ENCODE measurements at regions not wholly inside any gene's neighbourhood (a gene's known extent, or its start where the extent isn't known, plus 50 kb on each side); places are given as distances from the start of the nearest gene placed in this dataset.
"Not testable (repeated sequence)": the region's sequence is repeated elsewhere in the genome, so short reads cannot be mapped to it uniquely, and the experiment has no call there.

- H3K9me3 Mint-ChIP-seq (ENCODE audit: insufficient read depth); H3K9me3 ChIP-seq (ENCODE audit: control extremely low read depth in 1 of 3, control insufficient read depth in 2 of 3, insufficient read depth in 1 of 3, low read length in 2 of 3); H3K4me2 ChIP-seq (replicated peaks; ENCODE audit: low read depth, low read length, poor library complexity, severe bottlenecking); CTCF ChIA-PET; H3K4me1 ChIP-seq (ENCODE audit: control insufficient read depth in 2 of 2, insufficient read depth in 2 of 2, low read length in 2 of 2); H3K4me3 Mint-ChIP-seq; H3K27me3 ChIP-seq (replicated peaks in 1 of 4; ENCODE audit: control extremely low read depth in 1 of 4, control insufficient read depth in 3 of 4, insufficient read depth in 4 of 4, low read length in 3 of 4); H3K27ac Mint-ChIP-seq; H2AFZ ChIP-seq (ENCODE audit: insufficient read depth, low read depth, low read length, poor library complexity, severe bottlenecking); H3K9ac ChIP-seq (ENCODE audit: low read length); H3K79me2 ChIP-seq (ENCODE audit: control insufficient read depth, insufficient read depth, low read length); intact Hi-C loops (cut with micrococcal nuclease); H4K20me1 ChIP-seq (ENCODE audit: control insufficient read depth, insufficient read depth, low read length, poor library complexity, severe bottlenecking); H3K4me3 ChIP-seq (ENCODE audit: control extremely low read depth in 1 of 5, extremely low read depth in 1 of 5, insufficient read depth in 1 of 5, low read depth in 2 of 5, low read length in 4 of 5); H3K27ac ChIP-seq (ENCODE audit: low read length in 2 of 2); DNase-seq; ATAC-seq (ENCODE audit: low read depth); H3K4me1 Mint-ChIP-seq; H3K36me3 ChIP-seq (replicated peaks in 1 of 2; ENCODE audit: control extremely low read depth in 1 of 2, control insufficient read depth in 1 of 2, extremely low read depth in 1 of 2, insufficient read depth in 2 of 2, low read length in 1 of 2); POLR2A ChIA-PET: not testable (repeated sequence)
- peaks cover 19% of the 10 kb centered on the region for H3K27me3 Mint-ChIP-seq
- 2% methylated on average over 6 of the region's 11 CpGs for WGBS (ENCODE audit: insufficient coverage)
Measured at GRCh38 chr4:8961343-8961742, 89.7 kb upstream of the HMX1 start.

GRCh38 chr4:8959471-8959870, 87.8 kb upstream of the HMX1 start:
- H3K4me1 Mint-ChIP-seq; H4K20me1 ChIP-seq (ENCODE audit: control insufficient read depth, insufficient read depth, low read length, poor library complexity, severe bottlenecking); H3K79me2 ChIP-seq (ENCODE audit: control insufficient read depth, insufficient read depth, low read length); H3K9me3 ChIP-seq (ENCODE audit: control extremely low read depth in 1 of 3, control insufficient read depth in 2 of 3, insufficient read depth in 1 of 3, low read length in 2 of 3); H3K27ac Mint-ChIP-seq; DNase-seq; H3K27ac ChIP-seq (ENCODE audit: low read length in 2 of 2); H3K36me3 ChIP-seq (replicated peaks in 1 of 2; ENCODE audit: control extremely low read depth in 1 of 2, control insufficient read depth in 1 of 2, extremely low read depth in 1 of 2, insufficient read depth in 2 of 2, low read length in 1 of 2); intact Hi-C loops (cut with micrococcal nuclease); H3K4me2 ChIP-seq (replicated peaks; ENCODE audit: low read depth, low read length, poor library complexity, severe bottlenecking); ATAC-seq (ENCODE audit: low read depth); H3K27me3 ChIP-seq (replicated peaks in 1 of 4; ENCODE audit: control extremely low read depth in 1 of 4, control insufficient read depth in 3 of 4, insufficient read depth in 4 of 4, low read length in 3 of 4); CTCF ChIA-PET; H3K9me3 Mint-ChIP-seq (ENCODE audit: insufficient read depth); H3K4me3 Mint-ChIP-seq; H3K4me1 ChIP-seq (ENCODE audit: control insufficient read depth in 2 of 2, insufficient read depth in 2 of 2, low read length in 2 of 2); H3K9ac ChIP-seq (ENCODE audit: low read length); H3K4me3 ChIP-seq (ENCODE audit: control extremely low read depth in 1 of 5, extremely low read depth in 1 of 5, insufficient read depth in 1 of 5, low read depth in 2 of 5, low read length in 4 of 5); H2AFZ ChIP-seq (ENCODE audit: insufficient read depth, low read depth, low read length, poor library complexity, severe bottlenecking); POLR2A ChIA-PET: not testable (repeated sequence)
- peaks cover 18% of the 10 kb centered on the region for H3K27me3 Mint-ChIP-seq
- 50% methylated on average over 10 of the region's 18 CpGs for WGBS (ENCODE audit: insufficient coverage)

- H3K27ac Mint-ChIP-seq; H4K20me1 ChIP-seq (ENCODE audit: control insufficient read depth, insufficient read depth, low read length, poor library complexity, severe bottlenecking); H3K27ac ChIP-seq (ENCODE audit: low read length in 2 of 2); H3K9ac ChIP-seq (ENCODE audit: low read length); intact Hi-C loops (cut with micrococcal nuclease); H3K4me3 Mint-ChIP-seq; H3K4me2 ChIP-seq (replicated peaks; ENCODE audit: low read depth, low read length, poor library complexity, severe bottlenecking); H3K36me3 ChIP-seq (replicated peaks in 1 of 2; ENCODE audit: control extremely low read depth in 1 of 2, control insufficient read depth in 1 of 2, extremely low read depth in 1 of 2, insufficient read depth in 2 of 2, low read length in 1 of 2); ATAC-seq (ENCODE audit: low read depth); H3K4me1 ChIP-seq (ENCODE audit: control insufficient read depth in 2 of 2, insufficient read depth in 2 of 2, low read length in 2 of 2); H3K4me3 ChIP-seq (ENCODE audit: control extremely low read depth in 1 of 5, extremely low read depth in 1 of 5, insufficient read depth in 1 of 5, low read depth in 2 of 5, low read length in 4 of 5); CTCF ChIA-PET; H2AFZ ChIP-seq (ENCODE audit: insufficient read depth, low read depth, low read length, poor library complexity, severe bottlenecking); H3K9me3 ChIP-seq (ENCODE audit: control extremely low read depth in 1 of 3, control insufficient read depth in 2 of 3, insufficient read depth in 1 of 3, low read length in 2 of 3); H3K4me1 Mint-ChIP-seq; H3K27me3 ChIP-seq (replicated peaks in 1 of 4; ENCODE audit: control extremely low read depth in 1 of 4, control insufficient read depth in 3 of 4, insufficient read depth in 4 of 4, low read length in 3 of 4); DNase-seq; H3K79me2 ChIP-seq (ENCODE audit: control insufficient read depth, insufficient read depth, low read length); POLR2A ChIA-PET; H3K9me3 Mint-ChIP-seq (ENCODE audit: insufficient read depth): not testable (repeated sequence)
- WGBS (ENCODE audit: insufficient coverage): 94% methylated on average over 14 of the region's 16 CpGs
- H3K27me3 Mint-ChIP-seq: peaks cover 12% of the 10 kb centered on the region
Measured at GRCh38 chr4:8954001-8954400, 82.4 kb upstream of the HMX1 start.

GRCh38 chr4:8952791-8953190, 81.2 kb upstream of the HMX1 start:
- intact Hi-C loops (cut with micrococcal nuclease); CTCF ChIA-PET; H3K27me3 ChIP-seq (replicated peaks in 1 of 4; ENCODE audit: control extremely low read depth in 1 of 4, control insufficient read depth in 3 of 4, insufficient read depth in 4 of 4, low read length in 3 of 4); H3K4me1 Mint-ChIP-seq; DNase-seq; ATAC-seq (ENCODE audit: low read depth); H3K4me2 ChIP-seq (replicated peaks; ENCODE audit: low read depth, low read length, poor library complexity, severe bottlenecking); H3K4me3 ChIP-seq (ENCODE audit: control extremely low read depth in 1 of 5, extremely low read depth in 1 of 5, insufficient read depth in 1 of 5, low read depth in 2 of 5, low read length in 4 of 5); H3K27ac ChIP-seq (ENCODE audit: low read length in 2 of 2); H3K9me3 Mint-ChIP-seq (ENCODE audit: insufficient read depth); H3K9me3 ChIP-seq (ENCODE audit: control extremely low read depth in 1 of 3, control insufficient read depth in 2 of 3, insufficient read depth in 1 of 3, low read length in 2 of 3); H3K36me3 ChIP-seq (replicated peaks in 1 of 2; ENCODE audit: control extremely low read depth in 1 of 2, control insufficient read depth in 1 of 2, extremely low read depth in 1 of 2, insufficient read depth in 2 of 2, low read length in 1 of 2); H2AFZ ChIP-seq (ENCODE audit: insufficient read depth, low read depth, low read length, poor library complexity, severe bottlenecking); H3K4me3 Mint-ChIP-seq; H4K20me1 ChIP-seq (ENCODE audit: control insufficient read depth, insufficient read depth, low read length, poor library complexity, severe bottlenecking); H3K9ac ChIP-seq (ENCODE audit: low read length); H3K79me2 ChIP-seq (ENCODE audit: control insufficient read depth, insufficient read depth, low read length); H3K4me1 ChIP-seq (ENCODE audit: control insufficient read depth in 2 of 2, insufficient read depth in 2 of 2, low read length in 2 of 2); POLR2A ChIA-PET; H3K27ac Mint-ChIP-seq: not testable (repeated sequence)
- WGBS (ENCODE audit: insufficient coverage): 95% methylated on average over 4 of the region's 12 CpGs
- peaks cover 12% of the 10 kb centered on the region for H3K27me3 Mint-ChIP-seq

Data from B cell (primary cell).